Karpas-422 (cell line): ENCODE measurements at regions not wholly inside any gene's neighbourhood (a gene's known extent, or its start where the extent isn't known, plus 50 kb on each side); places are given as distances from the start of the nearest gene placed in this dataset.
"Not testable (repeated sequence)": the region's sequence is repeated elsewhere in the genome, so short reads cannot be mapped to it uniquely, and the experiment has no call there.

Source experiments
- DNase-seq: peaks from one replicate; pipeline ENCODE4 v3.0.0-alpha.2; 2015
- H2AFZ ChIP-seq: fragments of 200-600 bp; sonication (generic); 2 replicates; pipeline ENCODE4 v1.6.1; 2014; ENCODE audit warnings: antibody characterized with exemption, low read length, mixed read lengths
- H3K27ac ChIP-seq: fragments of 200-600 bp; sonication (generic); 2 replicates; pipeline ENCODE4 v1.5.1; 2014; ENCODE audit warnings: mild to moderate bottlenecking, low read length, moderate library complexity
- H3K27me3 ChIP-seq: fragments of 200-600 bp; sonication (generic); 2 replicates; pipeline ENCODE4 v1.6.1; 2014; ENCODE audit warnings: low read length, mixed read lengths
- H3K36me3 ChIP-seq: fragments of 200-600 bp; sonication (generic); 2 replicates; pipeline ENCODE4 v1.6.1; 2014; ENCODE audit warnings: low read length, mixed read lengths; ENCODE audit not compliant: insufficient read depth
- H3K4me1 ChIP-seq: fragments of 200-600 bp; sonication (generic); 2 replicates; pipeline ENCODE4 v1.6.1; 2014; ENCODE audit warnings: mild to moderate bottlenecking, low read length, mixed read lengths
- H3K4me2 ChIP-seq: fragments of 200-600 bp; sonication (generic); 2 replicates; pipeline ENCODE4 v1.6.1; 2014; ENCODE audit warnings: low read length, low read depth, mild to moderate bottlenecking; ENCODE audit not compliant: poor library complexity, severe bottlenecking
- H3K4me3 ChIP-seq: fragments of 200-600 bp; sonication (generic); 2 replicates; pipeline ENCODE4 v1.5.1; 2014; ENCODE audit warnings: mild to moderate bottlenecking, antibody characterized with exemption, low read length, mixed read lengths
- H3K79me2 ChIP-seq: fragments of 200-600 bp; sonication (generic); 2 replicates; pipeline ENCODE4 v1.6.1; 2014; ENCODE audit warnings: mild to moderate bottlenecking, low read length, mixed read lengths
- H3K9ac ChIP-seq: fragments of 200-600 bp; sonication (generic); 2 replicates; pipeline ENCODE4 v1.6.0; 2014; ENCODE audit warnings: low read length
- H3K9me2 ChIP-seq: fragments of 200-600 bp; sonication (generic), shearing (Covaris generic); replicated peaks from 2 replicates; pipeline ENCODE4 v1.6.0; 2014; ENCODE audit warnings: mild to moderate bottlenecking, low read length, moderate library complexity; ENCODE audit not compliant: insufficient read depth
- H3K9me3 ChIP-seq: fragments of 300-700, 200-600 bp; sonication (generic); 2 replicates; pipeline ENCODE4 v1.6.1; 2014; ENCODE audit warnings: low read length, mixed read lengths
- H4K20me1 ChIP-seq: fragments of 200-600 bp; sonication (generic); 2 replicates; pipeline ENCODE4 v1.6.1; 2014; ENCODE audit warnings: mild to moderate bottlenecking, antibody characterized with exemption, low read length, low read depth; ENCODE audit not compliant: insufficient read depth

DNA sequence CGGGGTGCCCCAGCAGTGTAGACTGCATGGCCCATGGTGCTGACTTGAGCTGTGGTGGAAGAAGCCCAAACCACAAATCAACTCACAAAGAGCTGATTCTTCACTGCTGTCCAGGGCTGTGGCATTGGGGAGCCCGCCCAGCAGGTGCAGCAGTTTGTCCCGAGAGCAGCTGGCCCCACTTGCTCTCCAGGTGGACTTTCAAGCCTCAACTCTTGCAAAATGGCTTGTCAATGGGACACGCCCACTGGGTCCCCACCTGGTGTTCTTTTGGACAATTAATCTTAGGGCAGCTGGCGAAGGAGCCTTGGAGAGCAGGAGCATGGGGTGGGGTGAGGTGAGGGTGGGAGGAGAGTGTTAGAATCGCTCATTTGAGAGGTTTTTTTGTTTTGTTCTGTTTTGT, 117.9 kb downstream of the MYCN start:
- no peak overlapping the region for H2AFZ ChIP-seq
- no peak overlapping the region for H3K9ac ChIP-seq
- no peak overlapping the region for H3K4me2 ChIP-seq
- no peaks in the 10 kb centered on the region for H3K4me1 ChIP-seq
- H4K20me1 ChIP-seq: no peaks in the 10 kb centered on the region
- no peaks in the 10 kb centered on the region for H3K36me3 ChIP-seq
- H3K9me3 ChIP-seq: no peaks in the 10 kb centered on the region
- H3K79me2 ChIP-seq: no peaks in the 10 kb centered on the region
- DNase-seq: no peak
- H3K27ac ChIP-seq: no peak overlapping the region
- H3K4me3 ChIP-seq: no peak overlapping the region
- H3K27me3 ChIP-seq: no peaks in the 10 kb centered on the region
- H3K9me2 ChIP-seq: no peaks in the 10 kb centered on the region

DNA sequence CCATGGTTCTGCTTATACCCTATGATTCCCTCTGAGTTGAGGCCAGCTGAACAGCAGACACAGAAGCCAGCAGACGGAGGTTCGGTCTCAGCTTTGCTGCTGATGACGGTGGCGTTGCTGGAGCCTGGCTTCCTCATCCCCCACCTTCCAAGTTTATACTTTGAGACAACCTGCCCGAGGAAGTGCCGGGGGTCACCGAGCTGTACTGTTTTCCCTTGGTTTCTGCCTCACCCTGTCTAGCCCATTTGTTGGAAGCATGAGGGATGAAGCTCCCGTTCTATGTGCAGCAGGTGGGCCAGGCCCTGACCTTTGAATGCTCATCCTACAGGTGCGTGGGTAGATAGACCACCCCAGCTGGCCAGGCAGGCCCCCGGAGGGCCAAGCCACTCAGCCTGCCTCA, 117.3 kb downstream of the MYCN start:
- no peak overlapping the region for H3K9ac ChIP-seq
- H2AFZ ChIP-seq: no peak overlapping the region
- no peaks in the 10 kb centered on the region for H3K36me3 ChIP-seq
- no peak for DNase-seq
- H3K27ac ChIP-seq: no peak overlapping the region
- no peaks in the 10 kb centered on the region for H3K9me3 ChIP-seq
- H3K4me3 ChIP-seq: no peak overlapping the region
- no peak overlapping the region for H3K4me2 ChIP-seq
- H4K20me1 ChIP-seq: no peaks in the 10 kb centered on the region
- no peaks in the 10 kb centered on the region for H3K27me3 ChIP-seq
- no peaks in the 10 kb centered on the region for H3K79me2 ChIP-seq
- no peaks in the 10 kb centered on the region for H3K9me2 ChIP-seq
- H3K4me1 ChIP-seq: no peaks in the 10 kb centered on the region

DNA sequence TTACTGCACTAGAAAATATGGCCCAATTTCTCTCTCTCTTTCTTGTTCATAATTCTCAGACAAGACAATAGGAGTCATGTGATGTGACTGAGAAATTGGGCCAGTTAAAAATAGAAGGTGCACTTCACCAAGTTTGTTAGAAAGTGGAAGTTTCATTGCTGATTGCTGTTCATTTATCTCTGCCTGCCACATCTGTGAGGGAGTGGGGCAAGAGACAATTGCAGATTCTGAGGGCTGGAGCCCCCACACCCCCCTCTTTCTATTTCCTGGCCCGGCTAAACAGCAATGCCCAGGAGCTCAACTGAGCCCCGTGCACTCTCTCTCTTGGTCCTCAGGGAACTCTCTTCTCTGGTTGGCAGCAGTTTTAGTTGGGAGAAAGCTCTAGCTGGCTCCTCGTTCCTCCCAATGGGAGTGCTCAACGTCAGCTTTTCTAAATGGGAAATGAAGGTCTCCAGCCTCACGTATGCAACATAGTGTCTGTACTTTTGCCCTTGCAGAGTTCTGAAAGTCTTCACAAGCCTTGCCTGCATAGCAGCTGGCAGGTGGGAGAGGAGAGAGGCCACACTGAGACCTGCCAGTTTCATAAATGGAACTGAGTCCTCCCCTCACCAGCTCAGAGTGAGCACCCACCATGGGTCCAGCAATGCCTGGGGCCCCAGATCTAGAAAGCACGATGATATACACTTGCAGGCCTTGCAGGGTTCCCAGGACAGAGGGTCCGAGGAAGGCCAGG, 115.7 kb downstream of the MYCN start:
- no peak overlapping the region for H3K9ac ChIP-seq

DNA sequence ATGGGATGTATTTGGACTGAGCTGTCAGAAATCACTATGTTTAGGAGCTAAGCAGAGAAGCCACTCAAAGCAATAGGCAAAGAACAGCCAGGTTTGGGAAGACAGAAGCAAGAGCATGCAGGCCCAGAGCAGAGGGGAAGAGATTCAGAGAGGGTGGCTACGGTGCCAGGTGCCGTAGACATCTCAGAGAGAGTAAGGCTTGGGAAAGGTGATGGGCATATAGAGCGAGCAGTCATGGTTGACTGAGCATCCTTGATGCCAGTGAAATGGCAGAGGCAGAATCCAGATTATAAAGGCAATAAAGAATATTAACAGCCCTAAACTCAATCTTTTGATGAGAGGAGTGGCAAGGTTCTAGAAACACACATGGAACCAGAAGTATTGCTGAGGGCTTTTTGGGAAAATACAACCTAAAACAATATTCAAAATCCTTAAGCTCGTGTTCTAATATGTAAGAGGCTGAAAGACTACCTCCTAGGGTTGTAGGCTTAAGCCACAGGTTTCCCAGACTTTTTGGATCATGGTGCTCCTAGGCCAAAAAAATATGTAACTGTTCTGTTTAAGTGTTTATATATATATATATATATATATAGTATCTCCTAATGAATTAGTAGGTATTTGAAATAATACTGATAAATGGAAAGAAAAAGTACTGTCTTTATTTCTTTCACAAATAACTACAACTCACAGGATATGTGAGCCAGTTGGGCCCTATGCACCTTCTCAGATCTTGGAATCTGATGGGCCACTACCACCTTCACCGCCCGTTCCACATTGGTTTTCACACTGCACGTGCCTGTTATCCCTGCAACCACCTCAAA, 113.3 kb downstream of the MYCN start:
- no peaks in the 10 kb centered on the region for H3K79me2 ChIP-seq
- no peaks in the 10 kb centered on the region for H4K20me1 ChIP-seq
- H3K27ac ChIP-seq: no peak overlapping the region
- H3K9ac ChIP-seq: no peak overlapping the region
- no peak overlapping the region for H3K4me3 ChIP-seq
- H3K9me3 ChIP-seq: no peaks in the 10 kb centered on the region
- no peak for DNase-seq
- H3K9me2 ChIP-seq: no peaks in the 10 kb centered on the region
- no peaks in the 10 kb centered on the region for H3K4me1 ChIP-seq
- H3K36me3 ChIP-seq: no peaks in the 10 kb centered on the region
- no peak overlapping the region for H3K4me2 ChIP-seq
- H3K27me3 ChIP-seq: no peaks in the 10 kb centered on the region
- no peak overlapping the region for H2AFZ ChIP-seq

More for the DNA sequence above, 115.7 kb downstream of the MYCN start:
- Histone ChIP-seq H3K27ac (no peak overlapping the region), H3K9me2 (no peaks in the 10 kb centered on the region), H3K9me3 (no peaks in the 10 kb centered on the region), H3K27me3 (no peaks in the 10 kb centered on the region), H4K20me1 (no peaks in the 10 kb centered on the region), H3K36me3 (no peaks in the 10 kb centered on the region), H3K4me1 (no peaks in the 10 kb centered on the region), H2AFZ (no peak overlapping the region), H3K4me3 (no peak overlapping the region), H3K4me2 (no peak overlapping the region), H3K79me2 (no peaks in the 10 kb centered on the region)
- no peak for DNase-seq

DNA sequence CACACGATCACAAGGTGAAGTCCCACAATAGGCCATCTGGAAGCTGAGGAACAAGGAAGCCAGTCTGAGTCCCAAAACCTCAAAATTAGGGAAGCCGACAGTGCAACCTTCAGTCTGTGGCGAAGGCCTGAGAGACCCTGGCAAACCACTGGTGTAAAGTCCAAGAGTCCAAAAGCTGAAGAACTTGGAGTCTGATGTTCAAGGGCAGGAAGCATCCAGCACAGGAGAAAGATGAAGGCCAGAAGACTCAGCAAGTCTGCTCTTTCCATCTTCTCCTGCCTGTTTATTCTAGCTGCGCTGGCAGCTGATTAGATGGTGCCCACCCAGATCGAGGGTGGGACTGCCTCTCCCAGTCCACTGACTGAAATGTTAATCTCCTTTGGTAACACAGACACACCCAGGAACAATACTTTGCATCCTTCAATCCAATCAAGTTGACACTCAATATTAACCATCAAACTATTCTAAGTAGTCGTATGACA, 112.3 kb downstream of the MYCN start:
- H3K4me1 ChIP-seq, H3K9me2 ChIP-seq, H3K27me3 ChIP-seq, H3K36me3 ChIP-seq, H3K4me3 ChIP-seq, H3K9ac ChIP-seq, H3K27ac ChIP-seq, H3K79me2 ChIP-seq, H3K4me2 ChIP-seq, H4K20me1 ChIP-seq, H3K9me3 ChIP-seq, H2AFZ ChIP-seq, DNase-seq: not testable (repeated sequence)

DNA sequence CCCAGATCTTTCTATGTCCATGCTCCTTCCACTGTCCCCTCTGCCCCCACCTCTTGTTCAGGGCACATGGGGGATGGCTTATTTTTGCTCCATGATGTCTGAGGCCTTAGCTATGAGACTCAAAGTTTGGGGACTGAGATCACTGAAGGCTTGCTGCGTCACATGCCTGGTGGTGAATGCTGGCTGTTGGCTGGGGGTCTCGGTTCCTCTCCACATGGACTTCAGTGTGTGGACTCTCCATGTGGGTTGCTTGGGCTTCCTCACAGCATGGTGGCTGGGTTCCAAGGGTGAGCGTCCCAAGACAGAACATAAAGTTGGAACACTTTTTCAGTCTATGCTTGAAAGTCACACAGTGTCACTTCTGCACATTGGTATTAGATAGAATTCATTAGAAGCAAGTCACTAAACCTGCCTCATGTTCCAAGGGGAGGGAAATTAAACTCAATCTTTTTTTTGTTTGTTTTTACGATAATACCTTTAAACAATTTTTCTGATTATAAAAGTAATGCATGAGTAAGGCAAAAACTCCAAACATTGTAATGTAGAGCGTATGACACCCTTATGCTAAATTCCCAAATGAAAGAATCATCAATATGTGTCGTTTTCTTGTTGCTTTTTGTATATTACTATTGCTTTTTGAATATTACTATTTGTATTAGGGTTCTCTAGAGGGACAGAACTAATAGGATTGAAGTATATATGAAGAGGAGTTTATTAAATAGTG, 111.7 kb downstream of the MYCN start:
- Histone ChIP-seq H3K9me2 (no peaks in the 10 kb centered on the region), H3K9ac (no peak overlapping the region), H3K27me3 (no peaks in the 10 kb centered on the region), H3K79me2 (no peaks in the 10 kb centered on the region), H2AFZ (no peak overlapping the region), H3K9me3 (no peaks in the 10 kb centered on the region), H3K36me3 (no peaks in the 10 kb centered on the region), H3K27ac (no peak overlapping the region), H4K20me1 (no peaks in the 10 kb centered on the region), H3K4me2 (no peak overlapping the region), H3K4me1 (no peaks in the 10 kb centered on the region), H3K4me3 (no peak overlapping the region)
- DNase-seq: no peak

DNA sequence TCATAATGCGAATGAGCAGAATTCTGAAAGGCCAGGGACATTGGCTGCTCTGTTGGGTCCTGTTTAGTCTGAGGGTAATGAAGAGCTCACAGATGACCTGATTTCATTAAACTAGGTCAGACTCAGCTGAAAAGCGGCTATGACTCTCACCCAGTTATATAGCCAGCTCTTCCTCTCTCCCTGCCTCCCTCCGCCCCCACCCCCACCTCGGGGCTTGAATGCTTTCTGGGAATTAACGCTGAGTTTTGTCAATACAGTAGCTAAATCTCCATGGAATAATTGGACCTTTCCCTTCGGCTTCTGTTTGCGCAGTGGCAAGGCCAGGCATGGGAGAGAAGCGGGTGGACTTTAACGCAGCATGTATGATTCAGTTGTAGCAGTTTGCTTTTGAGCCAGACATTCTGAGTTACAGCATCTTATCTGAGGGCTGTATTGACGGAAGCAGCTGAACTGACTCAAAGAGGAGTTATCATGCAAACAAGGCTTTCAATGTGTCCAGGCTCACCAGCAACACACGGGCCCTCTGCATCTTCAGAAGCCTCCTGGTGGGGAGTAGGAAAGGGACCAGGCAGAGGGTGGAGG, 110.6 kb downstream of the MYCN start:
- Histone ChIP-seq H3K27ac (no peak overlapping the region), H4K20me1 (no peaks in the 10 kb centered on the region), H2AFZ (no peak overlapping the region), H3K79me2 (no peaks in the 10 kb centered on the region), H3K27me3 (no peaks in the 10 kb centered on the region), H3K4me1 (no peaks in the 10 kb centered on the region), H3K9ac (no peak overlapping the region), H3K9me3 (no peaks in the 10 kb centered on the region), H3K4me3 (no peak overlapping the region), H3K36me3 (no peaks in the 10 kb centered on the region), H3K9me2 (no peaks in the 10 kb centered on the region), H3K4me2 (no peak overlapping the region)
- no peak for DNase-seq
